SK-N-SH treated with all-trans-retinoic acid at 6 μM for 48 hours (cell line): ENCODE measurements at regions not wholly inside any gene's neighbourhood (a gene's known extent, or its start where the extent isn't known, plus 50 kb on each side); places are given as distances from the start of the nearest gene placed in this dataset.

Experiments used
- CREB5 ChIP-seq: fragments of 250-450 bp; sonication (Bioruptor Pico); IDR thresholded peaks from 2 replicates; pipeline ENCODE4 v1.5.1; 2020; ENCODE audit warnings: low read depth, mild to moderate bottlenecking, moderate library complexity
- TCF4 ChIP-seq: fragments of 250-450 bp; sonication (Bioruptor Pico); IDR thresholded peaks from 2 replicates; pipeline ENCODE4 v1.8.0; 2021; ENCODE audit warnings: mild to moderate bottlenecking, moderate library complexity, borderline replicate concordance
- TF ChIP-seq, protein P1 (sequence below): fragments of 250-450 bp; sonication (Bioruptor Pico); IDR thresholded peaks from 2 replicates; pipeline ENCODE4 v1.8.0; 2020; ENCODE audit warnings: mild to moderate bottlenecking, moderate library complexity, borderline replicate concordance
- TF ChIP-seq, protein P2 (sequence below): fragments of 250-450 bp; sonication (Bioruptor Pico); IDR thresholded peaks from 2 replicates; pipeline ENCODE4 v1.8.0; 2021; ENCODE audit warnings: low read depth, mild to moderate bottlenecking, moderate library complexity, borderline replicate concordance

- TF ChIP-seq TCF4 (CRISPR knock-in tag) (no peak), CREB5 (no peak)
- TF ChIP-seq, protein P1, sequence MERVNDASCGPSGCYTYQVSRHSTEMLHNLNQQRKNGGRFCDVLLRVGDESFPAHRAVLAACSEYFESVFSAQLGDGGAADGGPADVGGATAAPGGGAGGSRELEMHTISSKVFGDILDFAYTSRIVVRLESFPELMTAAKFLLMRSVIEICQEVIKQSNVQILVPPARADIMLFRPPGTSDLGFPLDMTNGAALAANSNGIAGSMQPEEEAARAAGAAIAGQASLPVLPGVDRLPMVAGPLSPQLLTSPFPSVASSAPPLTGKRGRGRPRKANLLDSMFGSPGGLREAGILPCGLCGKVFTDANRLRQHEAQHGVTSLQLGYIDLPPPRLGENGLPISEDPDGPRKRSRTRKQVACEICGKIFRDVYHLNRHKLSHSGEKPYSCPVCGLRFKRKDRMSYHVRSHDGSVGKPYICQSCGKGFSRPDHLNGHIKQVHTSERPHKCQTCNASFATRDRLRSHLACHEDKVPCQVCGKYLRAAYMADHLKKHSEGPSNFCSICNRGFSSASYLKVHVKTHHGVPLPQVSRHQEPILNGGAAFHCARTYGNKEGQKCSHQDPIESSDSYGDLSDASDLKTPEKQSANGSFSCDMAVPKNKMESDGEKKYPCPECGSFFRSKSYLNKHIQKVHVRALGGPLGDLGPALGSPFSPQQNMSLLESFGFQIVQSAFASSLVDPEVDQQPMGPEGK (CRISPR knock-in tag): no peak
- TF ChIP-seq, protein P2, sequence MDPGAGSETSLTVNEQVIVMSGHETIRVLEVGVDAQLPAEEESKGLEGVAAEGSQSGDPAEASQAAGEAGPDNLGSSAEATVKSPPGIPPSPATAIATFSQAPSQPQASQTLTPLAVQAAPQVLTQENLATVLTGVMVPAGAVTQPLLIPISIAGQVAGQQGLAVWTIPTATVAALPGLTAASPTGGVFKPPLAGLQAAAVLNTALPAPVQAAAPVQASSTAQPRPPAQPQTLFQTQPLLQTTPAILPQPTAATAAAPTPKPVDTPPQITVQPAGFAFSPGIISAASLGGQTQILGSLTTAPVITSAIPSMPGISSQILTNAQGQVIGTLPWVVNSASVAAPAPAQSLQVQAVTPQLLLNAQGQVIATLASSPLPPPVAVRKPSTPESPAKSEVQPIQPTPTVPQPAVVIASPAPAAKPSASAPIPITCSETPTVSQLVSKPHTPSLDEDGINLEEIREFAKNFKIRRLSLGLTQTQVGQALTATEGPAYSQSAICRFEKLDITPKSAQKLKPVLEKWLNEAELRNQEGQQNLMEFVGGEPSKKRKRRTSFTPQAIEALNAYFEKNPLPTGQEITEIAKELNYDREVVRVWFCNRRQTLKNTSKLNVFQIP (CRISPR knock-in tag): no peak
Measured at GRCh38 chr11:97028836-97029406, 639.1 kb downstream of the JRKL start.
